Loucy (cell line): ENCODE measurements at regions not wholly inside any gene's neighbourhood (a gene's known extent, or its start where the extent isn't known, plus 50 kb on each side); places are given as distances from the start of the nearest gene placed in this dataset.

Source experiments
- EZH2phosphoT487 ChIP-seq: fragments of 200-600 bp; IDR thresholded peaks from 2 replicates; pipeline ENCODE4 v1.6.1; 2018; ENCODE audit warnings: antibody characterized with exemption, mild to moderate bottlenecking, moderate library complexity, borderline replicate concordance
- TF ChIP-seq, protein P1 (sequence below): fragments of 200-600 bp; sonication (generic); conservative IDR thresholded peaks from 2 replicates; pipeline ENCODE4 v1.5.1; 2014; ENCODE audit warnings: mild to moderate bottlenecking, antibody characterized with exemption, low read length

DNA sequence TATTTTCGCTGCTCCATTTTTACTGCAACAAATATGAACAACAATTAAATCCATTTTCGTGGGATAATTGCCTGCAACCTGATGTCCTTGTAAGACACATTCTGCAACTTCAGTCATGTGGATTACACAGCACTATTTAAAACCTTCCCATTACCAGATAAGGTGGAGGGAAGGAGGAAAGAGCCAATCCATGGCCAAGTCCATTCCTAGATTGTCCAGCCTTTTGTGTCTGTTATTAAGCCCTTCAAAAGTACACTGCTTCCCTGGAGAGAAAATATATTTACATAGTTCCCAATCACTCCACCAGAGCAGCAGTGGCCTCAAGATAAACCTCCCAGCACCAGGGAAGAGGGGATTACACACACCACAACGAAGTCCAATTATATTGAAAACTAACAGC lies 347.9 kb downstream of the CDH26 start:
- TF ChIP-seq, protein P1, sequence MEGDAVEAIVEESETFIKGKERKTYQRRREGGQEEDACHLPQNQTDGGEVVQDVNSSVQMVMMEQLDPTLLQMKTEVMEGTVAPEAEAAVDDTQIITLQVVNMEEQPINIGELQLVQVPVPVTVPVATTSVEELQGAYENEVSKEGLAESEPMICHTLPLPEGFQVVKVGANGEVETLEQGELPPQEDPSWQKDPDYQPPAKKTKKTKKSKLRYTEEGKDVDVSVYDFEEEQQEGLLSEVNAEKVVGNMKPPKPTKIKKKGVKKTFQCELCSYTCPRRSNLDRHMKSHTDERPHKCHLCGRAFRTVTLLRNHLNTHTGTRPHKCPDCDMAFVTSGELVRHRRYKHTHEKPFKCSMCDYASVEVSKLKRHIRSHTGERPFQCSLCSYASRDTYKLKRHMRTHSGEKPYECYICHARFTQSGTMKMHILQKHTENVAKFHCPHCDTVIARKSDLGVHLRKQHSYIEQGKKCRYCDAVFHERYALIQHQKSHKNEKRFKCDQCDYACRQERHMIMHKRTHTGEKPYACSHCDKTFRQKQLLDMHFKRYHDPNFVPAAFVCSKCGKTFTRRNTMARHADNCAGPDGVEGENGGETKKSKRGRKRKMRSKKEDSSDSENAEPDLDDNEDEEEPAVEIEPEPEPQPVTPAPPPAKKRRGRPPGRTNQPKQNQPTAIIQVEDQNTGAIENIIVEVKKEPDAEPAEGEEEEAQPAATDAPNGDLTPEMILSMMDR, result no peak
- no peak for TF ChIP-seq EZH2phosphoT487
